GM23338 (cell line): ENCODE measurements at regions not wholly inside any gene's neighbourhood (a gene's known extent, or its start where the extent isn't known, plus 50 kb on each side); places are given as distances from the start of the nearest gene placed in this dataset.

Source experiments
- ATAC-seq: fragments of 200-7000 bp; cut with Tn5 transposase; 3 replicates; pipeline ENCODE4 v1.9.1; 2020
- DNase-seq: peaks from one replicate; pipeline ENCODE4 v3.0.0-alpha.2; 2015; ENCODE audit warnings: low spot score
- H2AFZ ChIP-seq: fragments of 200-600 bp; sonication (generic); 2 replicates; pipeline ENCODE4 v1.8.0; 2016; ENCODE audit warnings: antibody characterized with exemption, mild to moderate bottlenecking, moderate library complexity
- H3F3A ChIP-seq: fragments of 200-600 bp; sonication (generic); replicated peaks from 2 replicates; pipeline ENCODE4 v1.8.0; 2017; ENCODE audit warnings: antibody characterized with exemption, mixed run types, low read depth
- H3K27ac ChIP-seq: fragments of 200-600 bp; sonication (generic); 2 replicates; pipeline ENCODE4 v1.6.1; 2016; ENCODE audit warnings: low read depth
- H3K27me3 ChIP-seq: fragments of 200-600 bp; sonication (generic); 2 replicates; pipeline ENCODE4 v1.8.0; 2016; ENCODE audit warnings: mild to moderate bottlenecking, mixed run types, moderate library complexity; ENCODE audit not compliant: insufficient read depth
- H3K36me3 ChIP-seq: fragments of 200-600 bp; sonication (generic); 2 replicates; pipeline ENCODE4 v1.8.0; 2016; ENCODE audit warnings: mild to moderate bottlenecking; ENCODE audit not compliant: insufficient read depth
- H3K4me1 ChIP-seq: fragments of 200-600 bp; sonication (generic); 2 replicates; pipeline ENCODE4 v1.8.0; 2016; ENCODE audit warnings: mild to moderate bottlenecking, moderate library complexity; ENCODE audit not compliant: insufficient read depth
- H3K4me2 ChIP-seq: fragments of 200-600 bp; sonication (generic); 2 replicates; pipeline ENCODE4 v1.7.1; 2017; ENCODE audit warnings: mixed run types
- H3K4me3 ChIP-seq: fragments of 200-600 bp; sonication (generic); 2 replicates; pipeline ENCODE4 v1.6.1; 2016; ENCODE audit warnings: mixed run types
- H3K79me2 ChIP-seq: fragments of 200-600 bp; sonication (generic); replicated peaks from 2 replicates; pipeline ENCODE4 v1.8.0; 2017; ENCODE audit warnings: mild to moderate bottlenecking; ENCODE audit not compliant: insufficient read depth
- H3K9me2 ChIP-seq: fragments of 200-600 bp; sonication (generic); 2 replicates; pipeline ENCODE4 v1.8.0; 2017; ENCODE audit not compliant: insufficient read depth
- H4K20me1 ChIP-seq: fragments of 200-600 bp; sonication (generic); replicated peaks from 2 replicates; pipeline ENCODE4 v1.8.0; 2017; ENCODE audit warnings: mild to moderate bottlenecking; ENCODE audit not compliant: insufficient read depth
- H3K27ac Mint-ChIP-seq: 2 replicates; pipeline ENCODE4 v1.8.0; 2020; ENCODE audit warnings: inconsistent platforms, mild to moderate bottlenecking, moderate library complexity, mixed read lengths
- H3K27me3 Mint-ChIP-seq: 3 replicates; pipeline ENCODE4 v1.8.0; 2022; ENCODE audit warnings: low read depth, mild to moderate bottlenecking, moderate library complexity, mixed read lengths, inconsistent platforms; ENCODE audit not compliant: insufficient read depth, poor library complexity
- H3K36me3 Mint-ChIP-seq: 3 replicates; pipeline ENCODE4 v1.8.0; 2021; ENCODE audit warnings: low read depth, mild to moderate bottlenecking, inconsistent platforms, moderate library complexity, mixed read lengths
- H3K4me1 Mint-ChIP-seq: 3 replicates; pipeline ENCODE4 v1.8.0; 2020; ENCODE audit warnings: mild to moderate bottlenecking, inconsistent platforms, mixed read lengths
- H3K4me3 Mint-ChIP-seq: 3 replicates; pipeline ENCODE4 v1.8.0; 2021; ENCODE audit warnings: moderate library complexity, mild to moderate bottlenecking, inconsistent platforms, mixed read lengths
- H3K9me3 Mint-ChIP-seq: 3 replicates; pipeline ENCODE4 v1.8.0; 2020; ENCODE audit warnings: moderate library complexity, mild to moderate bottlenecking, inconsistent platforms, mixed read lengths
- CREB1 ChIP-seq: fragments of 250-450 bp; sonication (Bioruptor Pico); IDR thresholded peaks from 2 replicates; pipeline ENCODE4 v1.5.0; 2020; ENCODE audit warnings: low read depth, mild to moderate bottlenecking, moderate library complexity
- CTCF ChIP-seq, 2 experiments: fragments of 200-600 bp in 1 of 2; sonication (generic) in 1 of 2; conservative IDR thresholded peaks; 2 replicates each; pipeline versions ENCODE4 v1.5.1 to v1.6.1; 2016 to 2017; ENCODE audit warnings: antibody characterized with exemption in 2 of 2, low read depth in 2 of 2, mild to moderate bottlenecking in 2 of 2, moderate library complexity in 1 of 2
- EZH2 ChIP-seq: fragments of 200-600 bp; sonication (generic); IDR thresholded peaks from one replicate; pipeline ENCODE4 v1.8.0; 2017; ENCODE audit warnings: antibody characterized with exemption, mild to moderate bottlenecking, low read depth; ENCODE audit not compliant: unreplicated experiment
- EZH2phosphoT487 ChIP-seq: fragments of 200-600 bp; sonication (generic); IDR thresholded peaks from one replicate; pipeline ENCODE4 v1.8.1; 2018; ENCODE audit warnings: antibody characterized with exemption; ENCODE audit not compliant: unreplicated experiment
- JUNB ChIP-seq: IDR thresholded peaks from one replicate; pipeline ENCODE4 v1.6.1; 2016; ENCODE audit warnings: antibody characterized with exemption; ENCODE audit not compliant: unreplicated experiment
- POLR2AphosphoS5 ChIP-seq: IDR thresholded peaks from 2 replicates; pipeline ENCODE4 v1.6.1; 2016; ENCODE audit warnings: antibody characterized with exemption, low read depth
- REST ChIP-seq: IDR thresholded peaks from one replicate; pipeline ENCODE4 v1.6.1; 2018; ENCODE audit warnings: antibody characterized with exemption; ENCODE audit not compliant: unreplicated experiment
- STAT1 ChIP-seq: IDR thresholded peaks from one replicate; pipeline ENCODE4 v1.6.1; 2016; ENCODE audit warnings: antibody characterized with exemption; ENCODE audit not compliant: unreplicated experiment
- ZNF114 ChIP-seq: fragments of 250-450 bp; sonication (Bioruptor Pico); IDR thresholded peaks from 2 replicates; pipeline ENCODE4 v1.5.0; 2020; ENCODE audit warnings: mild to moderate bottlenecking, moderate library complexity
- ZNF331 ChIP-seq: fragments of 250-450 bp; sonication (Bioruptor Pico); IDR thresholded peaks from 2 replicates; pipeline ENCODE4 v1.5.0; 2020; ENCODE audit warnings: low read depth, mild to moderate bottlenecking, moderate library complexity
- ZNF462 ChIP-seq: fragments of 250-450 bp; sonication (Bioruptor Pico); IDR thresholded peaks from 2 replicates; pipeline ENCODE4 v1.5.0; 2020; ENCODE audit warnings: mild to moderate bottlenecking, moderate library complexity

- Mint-ChIP-seq H3K27ac (no peak overlapping the region), H3K4me1 (no peaks in the 10 kb centered on the region; the same call in 2 of the 3 replicates), H3K36me3 (no peaks in the 10 kb centered on the region), H3K9me3 (no peaks in the 10 kb centered on the region), H3K27me3 (no peaks in the 10 kb centered on the region), H3K4me3 (no peak overlapping the region)
- no peak overlapping the region for H3K27ac ChIP-seq
- H3K4me2 ChIP-seq = no peak overlapping the region
- no peaks in the 10 kb centered on the region for H3F3A ChIP-seq
- no peaks in the 10 kb centered on the region for H3K79me2 ChIP-seq
- H3K27me3 ChIP-seq = no peaks in the 10 kb centered on the region
- ATAC-seq (no peak), DNase-seq (no peak)
- H3K9me2 ChIP-seq = no peaks in the 10 kb centered on the region
- H3K4me1 ChIP-seq = no peaks in the 10 kb centered on the region
- no peaks in the 10 kb centered on the region for H3K36me3 ChIP-seq
- no peak overlapping the region for H3K4me3 ChIP-seq
- H4K20me1 ChIP-seq = no peaks in the 10 kb centered on the region
- TF ChIP-seq CREB1 (CRISPR knock-in tag) = no peak
- no peak for TF ChIP-seq STAT1
- TF ChIP-seq ZNF114 (CRISPR knock-in tag) = no peak
- TF ChIP-seq EZH2 = no peak
- no peak for TF ChIP-seq POLR2AphosphoS5
- TF ChIP-seq ZNF331 = no peak
- H2AFZ ChIP-seq = no peak overlapping the region
Observed at GRCh38 chr1:55951291-55951690, 628.1 kb downstream of the PLPP3 start.

GRCh38 chr1:55947446-55947845, 631.9 kb downstream of the PLPP3 start:
- Mint-ChIP-seq H3K4me1 (no peaks in the 10 kb centered on the region; the same call in 2 of the 3 replicates), H3K36me3 (no peaks in the 10 kb centered on the region), H3K9me3 (no peaks in the 10 kb centered on the region), H3K27me3 (no peaks in the 10 kb centered on the region), H3K27ac (no peak overlapping the region), H3K4me3 (no peak overlapping the region)
- H3K4me1 ChIP-seq = no peaks in the 10 kb centered on the region
- ATAC-seq (no peak), DNase-seq (no peak)
- H3K4me2 ChIP-seq = no peak overlapping the region
- H3F3A ChIP-seq = no peaks in the 10 kb centered on the region
- H2AFZ ChIP-seq = no peak overlapping the region
- H3K27me3 ChIP-seq = no peaks in the 10 kb centered on the region
- H3K9me2 ChIP-seq = no peaks in the 10 kb centered on the region
- no peaks in the 10 kb centered on the region for H3K79me2 ChIP-seq
- no peaks in the 10 kb centered on the region for H3K36me3 ChIP-seq
- H3K27ac ChIP-seq = no peak overlapping the region
- no peak overlapping the region for H3K4me3 ChIP-seq
- H4K20me1 ChIP-seq = no peaks in the 10 kb centered on the region
- TF ChIP-seq ZNF462 (CRISPR knock-in tag) (no peak), EZH2phosphoT487 (no peak), CTCF (conservative IDR thresholded peaks at IDR 0.05; ENCODE audit: low read depth in 2 of 2) (no peak), STAT1 (no peak), JUNB (no peak), REST (no peak), POLR2AphosphoS5 (no peak), ZNF331 (no peak), EZH2 (no peak), CREB1 (CRISPR knock-in tag) (no peak), ZNF114 (CRISPR knock-in tag) (no peak)
